Cardiac fibroblast (primary cell): ENCODE measurements at regions not wholly inside any gene's neighbourhood (a gene's known extent, or its start where the extent isn't known, plus 50 kb on each side); places are given as distances from the start of the nearest gene placed in this dataset.

ENCODE experiments used
- DNase-seq, 2 donors: peaks; one replicate each; pipeline versions ENCODE4 v3.0.0 to v3.0.0-alpha.2; 2010; ENCODE audit warnings: low read depth in 2 of 2
- H3K4me3 ChIP-seq, 2 donors: replicated peaks in 1 of 2; 1 replicate in 1 of 2; 2 replicates in 1 of 2; pipeline ENCODE4 v1.5.1; 2011; ENCODE audit warnings: low read depth in 2 of 2, low read length in 2 of 2, mild to moderate bottlenecking in 2 of 2, moderate library complexity in 1 of 2
- CTCF ChIP-seq: IDR thresholded peaks from one replicate; pipeline ENCODE4 v1.5.1; 2011; ENCODE audit warnings: low read depth, mild to moderate bottlenecking, low read length, inconsistent platforms

- DNase-seq = peak in 1 of 2 donors; percentile 54
- no peak overlapping the region for H3K4me3 ChIP-seq
- TF ChIP-seq CTCF = no peak
Observed at GRCh38 chr2:70385966-70386595, 84.2 kb upstream of the FAM136A start.

DNA sequence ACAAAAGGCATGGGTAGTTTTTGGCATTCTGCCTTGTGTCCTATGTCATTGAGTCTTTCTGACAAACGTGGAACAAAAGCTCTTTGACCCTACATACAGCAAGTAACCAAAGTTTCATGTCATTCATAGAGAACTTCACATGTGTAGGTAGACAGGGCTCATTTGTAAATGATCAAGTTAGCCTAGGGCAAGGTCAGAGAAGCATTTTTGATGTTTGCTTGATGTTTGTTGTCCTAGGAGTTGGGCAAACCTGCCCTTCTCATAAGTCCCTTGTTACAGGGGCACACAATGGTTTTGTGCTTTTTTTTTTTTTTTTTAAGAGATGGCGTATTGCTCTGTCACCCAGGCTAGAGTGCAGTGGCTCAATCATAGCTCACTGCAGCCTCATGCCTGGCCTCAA is 83.3 kb upstream of the FAM136A start:
- no peak for TF ChIP-seq CTCF
- no peak overlapping the region for H3K4me3 ChIP-seq
- no peak for DNase-seq

DNA sequence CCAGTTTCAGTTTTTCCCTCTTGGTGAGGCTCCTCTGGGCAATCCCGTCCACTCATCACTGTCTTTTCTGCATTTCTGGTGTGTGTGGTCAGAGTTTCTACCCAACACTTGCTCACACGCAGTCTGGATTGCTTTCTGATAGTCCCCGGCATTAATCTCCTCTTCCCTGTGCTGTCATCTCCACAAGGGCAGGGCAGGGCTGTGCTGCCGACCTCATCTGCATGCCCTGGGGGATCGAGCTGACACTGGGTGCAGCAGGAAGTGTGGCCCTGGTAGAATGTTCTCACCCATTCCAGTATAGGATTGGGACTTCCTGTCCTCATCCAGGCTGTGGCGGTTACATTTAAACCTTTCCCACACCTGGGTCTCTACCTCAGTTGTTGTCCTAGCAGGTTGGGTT is 80.0 kb upstream of the FAM136A start:
- H3K4me3 ChIP-seq = no peak overlapping the region
- peak; percentile 13 to 31 for DNase-seq
- TF ChIP-seq CTCF = no peak

DNA sequence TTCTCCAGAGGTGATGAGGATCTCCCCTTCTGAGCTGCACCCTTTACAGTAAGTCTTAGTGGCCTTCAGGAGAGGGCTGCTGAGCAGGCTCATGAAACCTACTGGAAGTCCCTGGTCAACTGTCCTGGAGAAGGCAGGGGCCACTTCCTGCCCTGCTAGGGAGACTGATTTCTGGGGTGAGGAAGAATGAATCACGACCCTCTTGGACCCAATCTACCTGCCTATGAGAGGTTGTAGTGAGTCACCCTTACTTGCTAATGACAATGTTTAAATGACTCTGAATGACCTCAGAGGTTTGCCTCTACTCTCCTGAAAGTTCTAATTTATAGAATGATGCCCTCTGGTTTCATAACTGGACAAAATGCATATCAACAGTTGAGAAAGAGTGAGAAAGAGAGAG is 79.4 kb upstream of the FAM136A start:
- DNase-seq = peak in 1 of 2 donors; percentile 5

DNA sequence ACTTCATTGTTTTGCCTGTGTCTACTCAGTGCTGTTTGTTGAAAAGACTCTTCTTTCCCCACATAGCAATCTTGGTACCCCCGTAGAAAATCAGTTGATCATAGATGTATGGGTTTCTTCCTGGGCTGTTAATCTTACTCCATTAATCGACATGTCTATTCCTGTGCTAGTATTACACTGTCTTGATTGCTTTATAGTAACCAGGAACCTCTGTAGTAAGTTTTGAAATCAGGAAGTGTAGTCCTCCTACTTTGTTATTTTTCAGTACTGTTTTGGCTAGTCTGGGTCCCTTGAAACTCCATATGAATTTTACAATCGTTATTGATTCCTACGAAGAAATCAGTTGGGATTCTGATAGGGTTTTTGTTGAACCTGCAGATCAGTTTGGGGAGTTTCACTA is 78.8 kb upstream of the FAM136A start:
- H3K4me3 ChIP-seq = no peak overlapping the region
- TF ChIP-seq CTCF = no peak
- DNase-seq = no peak

More for the DNA sequence above, 79.4 kb upstream of the FAM136A start:
- no peak overlapping the region for H3K4me3 ChIP-seq
- no peak for TF ChIP-seq CTCF

DNA sequence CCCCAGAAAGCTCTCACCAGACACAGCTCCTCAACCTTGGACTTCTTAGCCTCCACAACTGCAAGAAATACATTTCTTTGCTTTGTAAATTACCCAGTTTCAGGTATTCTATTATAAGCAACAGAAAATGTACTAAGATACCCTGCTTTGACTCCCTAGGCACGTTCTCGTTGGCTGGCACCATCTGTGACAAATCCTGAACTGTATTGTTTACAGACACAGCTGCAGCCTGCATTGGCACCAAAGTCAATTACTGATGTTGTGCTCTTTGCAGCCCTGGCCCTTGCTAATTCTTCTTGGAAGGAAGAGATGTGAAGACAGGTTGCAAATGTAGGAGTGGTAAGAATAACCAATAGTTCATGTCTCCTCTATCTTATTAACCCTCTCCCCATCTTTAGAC is 72.7 kb upstream of the FAM136A start:
- TF ChIP-seq CTCF = no peak

DNA sequence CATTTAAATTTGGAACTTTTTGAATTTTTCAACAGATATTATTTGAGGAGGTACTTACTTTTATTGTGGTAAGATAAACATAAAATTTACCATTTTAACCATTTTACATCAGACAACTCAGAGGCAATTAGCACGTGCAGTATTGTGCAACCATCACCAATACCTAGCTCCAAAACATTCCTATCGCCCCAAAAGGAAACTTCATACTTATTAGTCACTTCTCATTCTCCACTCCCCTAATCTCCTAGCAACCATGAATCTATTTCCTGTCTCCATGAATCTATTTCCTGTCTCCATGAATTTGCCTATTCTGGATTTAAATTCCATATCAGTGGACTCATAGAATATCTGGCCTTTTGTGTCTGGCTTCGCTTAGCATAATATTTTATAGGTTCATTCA is 69.9 kb upstream of the FAM136A start:
- no peak overlapping the region for H3K4me3 ChIP-seq
- no peak for TF ChIP-seq CTCF
- peak; percentile 78 to 91 for DNase-seq

More for the DNA sequence above, 72.7 kb upstream of the FAM136A start:
- DNase-seq = no peak
- H3K4me3 ChIP-seq = no peak overlapping the region
